HAP-1 (cell line): ENCODE measurements at regions not wholly inside any gene's neighbourhood (a gene's known extent, or its start where the extent isn't known, plus 50 kb on each side); places are given as distances from the start of the nearest gene placed in this dataset.

Experiments
- DNase-seq, 2 experiments: peaks; one replicate each; pipeline ENCODE4 v3.0.0-alpha.2; 2016 to 2020; ENCODE audit warnings: low spot score in 2 of 2
- H3K27me3 ChIP-seq: fragments of 250-450 bp; sonication (Bioruptor Pico); 2 replicates; pipeline ENCODE4 v1.5.1; 2020; ENCODE audit warnings: low read depth, mild to moderate bottlenecking, moderate library complexity
- H3K36me3 ChIP-seq: fragments of 250-450 bp; sonication (Bioruptor Pico); replicated peaks from 2 replicates; pipeline ENCODE4 v1.5.1; 2020; ENCODE audit warnings: mild to moderate bottlenecking
- H3K4me1 ChIP-seq: fragments of 250-450 bp; sonication (Bioruptor Pico); 2 replicates; pipeline ENCODE4 v1.5.1; 2020; ENCODE audit warnings: mild to moderate bottlenecking
- H3K4me3 ChIP-seq: fragments of 250-450 bp; sonication (Bioruptor Pico); 2 replicates; pipeline ENCODE4 v1.5.1; 2020; ENCODE audit warnings: mild to moderate bottlenecking, moderate library complexity
- H3K9me3 ChIP-seq: fragments of 250-450 bp; sonication (Bioruptor Pico); 2 replicates; pipeline ENCODE4 v1.5.1; 2020; ENCODE audit warnings: mild to moderate bottlenecking, moderate library complexity
- in situ Hi-C: fragments of 300-500 bp; cut with MboI; formaldehyde crosslinking; loops from 3 replicates; pipeline ENCODE4 v1.14.3; 2020; ENCODE audit warnings: low sequenced_read_pairs, inconsistent platforms, mixed read lengths

DNA sequence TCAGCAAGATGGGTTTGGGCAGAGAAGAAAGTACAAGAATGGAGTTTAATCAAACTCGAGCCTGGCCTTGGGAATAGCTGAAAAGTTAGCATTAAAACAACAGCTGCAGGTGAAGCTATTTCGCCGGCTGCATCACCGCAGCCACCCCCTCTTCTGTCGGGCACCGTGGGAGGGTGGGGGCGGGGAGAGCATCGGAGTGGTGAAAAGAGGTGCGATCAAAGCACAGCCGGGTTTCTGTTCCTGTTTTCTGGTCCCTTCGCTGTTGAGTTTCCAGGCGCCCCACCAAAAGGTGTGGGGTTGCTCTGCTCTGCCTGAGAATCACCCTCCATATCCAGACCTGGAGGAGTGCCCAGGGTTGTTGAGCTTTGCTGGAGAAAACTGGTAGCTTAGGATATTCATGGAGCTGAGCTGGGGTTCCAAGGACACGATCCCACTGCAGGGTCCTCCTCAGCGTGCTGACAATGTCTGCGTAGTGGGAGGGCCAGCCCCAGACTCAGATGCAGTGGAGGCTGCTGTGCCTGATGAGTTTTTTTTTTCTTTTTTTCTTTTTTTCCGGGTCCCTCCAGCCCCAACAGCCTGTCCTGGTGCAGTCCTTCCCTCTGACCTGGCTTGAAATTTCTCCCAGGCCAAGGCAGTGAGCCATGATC lies 127.5 kb upstream of the C1orf174 start:
- in situ Hi-C loops = no loop called here
- DNase-seq = no peak
- Histone ChIP-seq H3K27me3 (0 out of 2 replicates have a peak, but pooled peaks cover 5% of the 10 kb centered on the region), H3K4me3 (no peak overlapping the region), H3K9me3 (no peaks in the 10 kb centered on the region), H3K36me3 (no peaks in the 10 kb centered on the region), H3K4me1 (no peaks in the 10 kb centered on the region)

DNA sequence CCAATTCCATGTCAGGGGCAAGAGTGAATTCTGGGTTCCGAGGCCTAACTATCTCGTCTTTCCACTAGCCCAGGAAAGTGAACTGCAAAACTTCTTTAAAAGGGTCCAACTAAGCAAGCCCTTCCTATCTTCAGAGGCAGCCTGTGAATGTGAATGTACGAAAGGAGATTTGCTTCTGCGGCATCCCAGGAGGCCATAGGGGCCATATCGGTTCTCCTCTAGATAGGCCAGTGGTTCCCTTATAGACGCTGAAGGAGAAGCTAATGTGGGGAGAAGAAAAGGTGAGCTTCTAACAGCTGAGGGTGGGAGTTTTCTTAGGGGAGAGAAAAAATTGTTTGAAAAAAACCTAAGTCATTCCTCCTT lies 128.0 kb upstream of the C1orf174 start:
- H3K27me3 ChIP-seq = 0 out of 2 replicates have a peak, but pooled peaks cover 5% of the 10 kb centered on the region
- DNase-seq = no peak
- no peaks in the 10 kb centered on the region for H3K4me1 ChIP-seq
- no peak overlapping the region for H3K4me3 ChIP-seq
- in situ Hi-C loops = no loop called here
- no peaks in the 10 kb centered on the region for H3K36me3 ChIP-seq
- no peaks in the 10 kb centered on the region for H3K9me3 ChIP-seq

GRCh38 chr1:4029376-4029775 lies 129.3 kb upstream of the C1orf174 start:
- Histone ChIP-seq H3K4me1 (no peaks in the 10 kb centered on the region), H3K36me3 (no peaks in the 10 kb centered on the region), H3K27me3 (0 out of 2 replicates have a peak, but pooled peaks cover 5% of the 10 kb centered on the region), H3K9me3 (no peaks in the 10 kb centered on the region), H3K4me3 (no peak overlapping the region)
- DNase-seq = no peak
- in situ Hi-C loops = no loop called here

DNA sequence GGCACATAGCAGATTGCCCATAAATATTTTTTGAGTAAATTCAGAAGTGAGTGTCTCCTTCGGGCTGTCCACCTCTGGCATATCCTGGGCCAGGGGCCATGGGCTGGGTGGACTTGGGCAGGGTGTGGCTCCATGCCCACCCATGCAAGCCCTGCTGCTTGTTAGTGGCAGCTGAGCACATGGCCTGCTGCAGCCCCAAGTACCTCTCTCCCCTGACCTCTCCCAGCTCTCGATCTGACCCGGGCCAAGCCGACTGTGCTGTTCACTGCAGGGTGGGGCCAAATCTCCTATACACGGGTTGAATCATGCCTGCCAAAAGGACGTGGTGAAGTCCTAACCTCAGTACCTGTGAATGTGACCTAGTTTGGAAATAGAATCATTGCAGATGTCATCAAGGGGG lies 132.5 kb upstream of the C1orf174 start:
- no peak for DNase-seq
- Histone ChIP-seq H3K27me3 (0 out of 2 replicates have a peak, but pooled peaks cover 5% of the 10 kb centered on the region), H3K36me3 (no peaks in the 10 kb centered on the region), H3K9me3 (no peaks in the 10 kb centered on the region), H3K4me3 (no peak overlapping the region), H3K4me1 (no peaks in the 10 kb centered on the region)
- in situ Hi-C loops = no loop called here

GRCh38 chr1:4033129-4033676 lies 133.1 kb upstream of the C1orf174 start:
- H3K9me3 ChIP-seq = no peaks in the 10 kb centered on the region
- H3K4me3 ChIP-seq = no peak overlapping the region
- H3K36me3 ChIP-seq = no peaks in the 10 kb centered on the region
- H3K27me3 ChIP-seq = 0 out of 2 replicates have a peak, but pooled peaks cover 5% of the 10 kb centered on the region
- in situ Hi-C loops = no loop called here
- no peaks in the 10 kb centered on the region for H3K4me1 ChIP-seq
- DNase-seq = no peak

DNA sequence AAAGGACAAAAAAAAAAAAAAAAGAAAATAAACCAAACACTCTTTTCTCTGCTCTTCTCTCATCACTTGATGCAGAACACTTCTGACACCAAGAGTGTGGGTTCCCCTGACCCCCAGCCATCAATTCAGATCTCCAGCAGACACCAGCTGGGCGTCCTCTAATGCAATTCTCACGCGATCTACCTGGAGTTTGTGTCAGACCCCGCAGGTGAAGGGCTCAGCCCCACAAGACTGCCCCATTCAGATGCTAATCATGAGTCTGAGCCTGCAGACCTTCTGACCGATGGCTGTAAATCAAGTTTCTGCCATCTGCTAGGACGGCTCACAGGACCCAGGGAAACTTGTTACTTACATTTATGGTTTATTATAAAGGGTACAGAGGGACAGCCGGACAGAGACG lies 133.6 kb upstream of the C1orf174 start:
- no peak for DNase-seq
- H3K36me3 ChIP-seq = no peaks in the 10 kb centered on the region
- H3K27me3 ChIP-seq = 0 out of 2 replicates have a peak, but pooled peaks cover 3% of the 10 kb centered on the region
- no peak overlapping the region for H3K4me3 ChIP-seq
- H3K4me1 ChIP-seq = no peaks in the 10 kb centered on the region
- no peaks in the 10 kb centered on the region for H3K9me3 ChIP-seq
- in situ Hi-C loops = no loop called here

- DNase-seq = no peak
- no peak overlapping the region for H3K4me3 ChIP-seq
- in situ Hi-C loops = no loop called here
- no peaks in the 10 kb centered on the region for H3K4me1 ChIP-seq
- no peaks in the 10 kb centered on the region for H3K36me3 ChIP-seq
- no peaks in the 10 kb centered on the region for H3K9me3 ChIP-seq
- no peaks in the 10 kb centered on the region for H3K27me3 ChIP-seq
These were observed 134.3 kb upstream of the C1orf174 start for GRCh38 chr1:4034318-4034887.

DNA sequence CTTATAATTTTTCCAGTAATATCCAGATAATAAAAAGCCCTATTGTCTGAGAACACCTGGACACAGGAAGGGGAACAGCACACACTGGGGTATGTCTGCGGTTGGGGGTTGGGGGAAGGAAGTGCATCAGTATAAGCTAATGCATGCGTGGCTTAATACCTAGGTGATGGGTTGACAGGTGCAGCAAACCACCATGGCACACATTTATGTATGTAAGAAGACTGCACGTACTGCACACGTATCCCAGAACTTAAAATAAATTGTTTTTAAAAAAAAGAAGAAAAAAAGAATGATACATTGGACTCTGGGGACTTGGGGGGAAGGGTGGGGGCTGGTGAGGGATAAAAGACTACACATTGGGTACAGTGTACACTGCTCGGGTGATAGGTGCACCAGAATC lies 144.9 kb upstream of the C1orf174 start:
- DNase-seq = no peak
- no peaks in the 10 kb centered on the region for H3K9me3 ChIP-seq
- H3K4me1 ChIP-seq = no peaks in the 10 kb centered on the region
- H3K36me3 ChIP-seq = no peaks in the 10 kb centered on the region
- in situ Hi-C loops = no loop called here
- no peak overlapping the region for H3K4me3 ChIP-seq
- H3K27me3 ChIP-seq = no peaks in the 10 kb centered on the region; the same call in none of the 2 replicates

DNA sequence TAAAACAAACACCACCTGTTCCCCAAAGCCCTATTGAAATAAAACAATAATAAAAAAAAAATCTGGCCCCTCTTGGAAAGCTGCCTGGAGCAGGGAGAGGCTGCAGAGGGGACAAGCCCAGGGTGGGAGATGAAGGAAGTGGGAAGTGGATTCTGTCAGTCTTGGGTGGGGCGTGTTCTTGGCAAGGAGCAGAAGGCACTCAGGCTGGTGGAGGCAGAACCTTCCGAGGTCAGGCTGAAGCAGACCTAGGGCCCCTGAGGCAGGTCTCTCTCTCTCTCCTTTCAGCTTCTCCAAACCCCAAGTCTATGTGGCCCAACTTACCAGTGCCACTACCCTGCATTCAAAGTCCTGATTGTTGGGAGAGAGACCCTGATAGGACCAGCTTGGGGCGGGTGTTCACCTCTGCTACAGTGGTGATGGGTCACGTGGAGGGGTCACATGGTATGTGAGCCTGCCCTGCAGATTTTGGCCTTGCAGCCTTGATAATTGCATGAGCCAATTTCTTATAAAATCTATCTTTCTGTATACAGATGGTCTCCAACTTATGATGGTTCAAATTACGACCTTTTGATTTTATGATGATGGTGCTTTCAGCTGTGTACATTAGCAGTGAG lies 145.4 kb upstream of the C1orf174 start:
- no peak for DNase-seq
- Histone ChIP-seq H3K4me1 (no peaks in the 10 kb centered on the region), H3K9me3 (no peaks in the 10 kb centered on the region), H3K36me3 (no peaks in the 10 kb centered on the region), H3K4me3 (no peak overlapping the region), H3K27me3 (no peaks in the 10 kb centered on the region; the same call in none of the 2 replicates)
- in situ Hi-C loops = no loop called here

DNA sequence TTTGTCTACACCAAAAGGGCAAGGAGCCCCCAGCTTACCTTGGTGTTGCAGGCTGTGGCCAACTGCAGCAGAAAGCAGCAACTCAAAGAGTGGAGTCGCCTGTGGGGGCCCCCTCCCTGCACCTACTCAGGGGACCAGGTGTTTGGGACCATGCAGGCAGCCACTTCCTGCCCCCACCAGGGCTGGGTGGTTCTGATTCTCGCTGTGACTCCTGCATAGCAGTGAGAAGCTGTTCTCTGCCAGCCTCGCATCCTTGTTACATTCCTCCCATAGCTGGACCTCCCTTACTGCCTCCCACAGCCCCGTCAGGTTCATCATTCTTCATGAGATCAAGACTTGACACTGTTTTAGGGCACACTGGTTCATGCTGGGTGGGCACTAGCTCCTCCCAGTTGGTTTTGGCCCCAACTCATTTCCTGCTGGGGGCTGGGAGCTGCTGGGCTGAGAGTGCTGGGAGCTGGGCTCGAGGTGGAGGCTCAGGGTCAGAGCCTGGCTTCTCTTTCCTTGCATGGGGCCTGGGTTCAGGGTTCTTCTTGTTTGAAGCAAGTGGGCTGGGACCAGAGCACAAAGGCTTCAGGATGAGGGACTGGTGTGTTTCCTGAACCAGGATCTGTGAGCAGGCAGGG lies 146.9 kb upstream of the C1orf174 start:
- Histone ChIP-seq H3K9me3 (no peaks in the 10 kb centered on the region), H3K27me3 (no peaks in the 10 kb centered on the region; the same call in none of the 2 replicates), H3K4me3 (no peak overlapping the region), H3K4me1 (no peaks in the 10 kb centered on the region), H3K36me3 (no peaks in the 10 kb centered on the region)
- DNase-seq = no peak
- in situ Hi-C loops = no loop called here

- Histone ChIP-seq H3K36me3 (no peaks in the 10 kb centered on the region), H3K27me3 (no peaks in the 10 kb centered on the region; the same call in none of the 2 replicates), H3K4me3 (no peak overlapping the region), H3K4me1 (no peaks in the 10 kb centered on the region), H3K9me3 (no peaks in the 10 kb centered on the region)
- in situ Hi-C loops = no loop called here
- no peak for DNase-seq
These were observed 147.6 kb upstream of the C1orf174 start for GRCh38 chr1:4047666-4048065.

DNA sequence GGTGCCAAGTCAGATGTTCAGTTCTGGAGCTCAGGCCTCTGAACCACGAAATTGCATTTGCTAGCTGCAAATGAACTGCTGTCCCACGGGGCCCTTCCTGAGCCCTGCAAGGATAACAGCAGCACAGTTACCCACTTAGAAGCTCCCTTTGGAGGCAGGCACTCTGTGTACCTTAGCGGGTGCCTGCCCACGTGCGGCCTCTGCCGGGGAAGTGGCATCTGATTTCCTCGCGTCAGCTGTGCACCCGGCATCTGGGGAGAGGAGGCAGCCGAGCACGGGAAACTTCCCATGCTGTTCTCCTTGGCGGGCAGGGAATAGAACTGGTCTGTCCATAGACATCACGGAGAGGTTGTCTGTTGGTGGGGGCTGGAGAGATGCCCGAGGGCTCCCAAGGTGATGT lies 148.0 kb upstream of the C1orf174 start:
- Histone ChIP-seq H3K9me3 (no peaks in the 10 kb centered on the region), H3K27me3 (no peaks in the 10 kb centered on the region; the same call in none of the 2 replicates), H3K36me3 (no peaks in the 10 kb centered on the region), H3K4me3 (no peak overlapping the region), H3K4me1 (no peaks in the 10 kb centered on the region)
- no peak for DNase-seq
- in situ Hi-C loops = no loop called here

DNA sequence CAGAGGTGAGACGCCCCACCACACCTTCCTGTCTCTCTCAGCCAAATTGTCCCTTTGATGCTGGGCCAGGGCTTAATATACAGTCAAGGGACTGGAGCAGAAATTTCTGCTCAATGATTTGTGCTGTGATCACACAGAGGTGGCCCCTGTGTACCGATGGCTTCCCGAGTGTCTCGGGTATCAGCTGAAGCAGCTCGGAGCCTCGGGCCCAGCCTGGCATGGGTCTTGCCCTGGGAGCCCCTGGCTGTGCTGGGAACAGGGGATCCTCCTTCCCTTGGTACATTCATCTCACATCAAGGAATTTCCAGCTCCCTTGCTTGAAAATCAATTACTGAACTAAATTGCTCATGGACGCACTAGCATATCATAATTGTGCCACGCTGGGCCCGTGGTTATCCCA lies 148.8 kb upstream of the C1orf174 start:
- Histone ChIP-seq H3K4me1 (no peaks in the 10 kb centered on the region), H3K9me3 (no peaks in the 10 kb centered on the region), H3K4me3 (no peak overlapping the region), H3K27me3 (no peaks in the 10 kb centered on the region; the same call in 1 of the 2 replicates), H3K36me3 (no peaks in the 10 kb centered on the region)
- in situ Hi-C loops = no loop called here
- no peak for DNase-seq

DNA sequence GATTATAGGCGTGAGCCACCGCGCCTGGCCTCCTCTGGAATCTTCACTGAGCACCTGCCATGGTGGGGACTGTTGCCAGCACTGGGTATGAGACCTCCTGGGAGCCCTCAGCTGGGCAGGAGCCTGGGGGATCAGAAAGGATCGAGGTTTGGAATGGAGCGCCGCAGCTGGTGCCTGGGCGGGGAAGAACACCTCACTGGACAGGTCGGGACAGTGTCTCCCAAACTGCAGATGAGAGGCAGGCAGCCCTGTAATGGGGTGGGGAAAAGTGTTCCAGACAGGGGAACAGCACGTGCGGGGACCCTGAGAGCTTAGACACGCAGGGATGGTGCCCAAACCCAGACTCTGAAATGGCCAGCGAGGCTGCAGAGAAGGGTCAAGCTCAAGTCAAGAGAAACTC lies 150.9 kb upstream of the C1orf174 start:
- in situ Hi-C loops = no loop called here
- no peaks in the 10 kb centered on the region for H3K9me3 ChIP-seq

More for the DNA sequence above, 150.9 kb upstream of the C1orf174 start:
- Histone ChIP-seq H3K27me3 (no peaks in the 10 kb centered on the region; the same call in 1 of the 2 replicates), H3K36me3 (no peaks in the 10 kb centered on the region), H3K4me3 (no peak overlapping the region), H3K4me1 (no peaks in the 10 kb centered on the region)
- DNase-seq = no peak
